SJCRH30 (cell line): ENCODE measurements at regions not wholly inside any gene's neighbourhood (a gene's known extent, or its start where the extent isn't known, plus 50 kb on each side); places are given as distances from the start of the nearest gene placed in this dataset.
A peak's percentile ranks its signal among the peaks of the same experiment; 100 is the strongest.

ENCODE experiments used
- DNase-seq, 2 experiments: peaks; one replicate each; pipeline ENCODE4 v3.0.0-alpha.2; 2015 to 2020
- H3K27ac ChIP-seq: fragments of 250-450 bp; sonication (Bioruptor Pico); 2 replicates; pipeline ENCODE4 v1.5.1; 2020; ENCODE audit warnings: mild to moderate bottlenecking, moderate library complexity
- H3K27me3 ChIP-seq: fragments of 250-450 bp; sonication (Bioruptor Pico); 2 replicates; pipeline ENCODE4 v1.5.1; 2020; ENCODE audit warnings: mild to moderate bottlenecking, moderate library complexity
- H3K36me3 ChIP-seq: fragments of 250-450 bp; sonication (Bioruptor Pico); 2 replicates; pipeline ENCODE4 v1.5.1; 2020; ENCODE audit warnings: mild to moderate bottlenecking, moderate library complexity
- H3K4me1 ChIP-seq: fragments of 250-450 bp; sonication (Bioruptor Pico); 2 replicates; pipeline ENCODE4 v1.5.1; 2020; ENCODE audit warnings: mild to moderate bottlenecking, moderate library complexity
- H3K4me3 ChIP-seq: fragments of 250-450 bp; sonication (Bioruptor Pico); 2 replicates; pipeline ENCODE4 v1.5.1; 2020; ENCODE audit warnings: mild to moderate bottlenecking, moderate library complexity
- H3K9me3 ChIP-seq: fragments of 250-450 bp; sonication (Bioruptor Pico); replicated peaks from 2 replicates; pipeline ENCODE4 v1.5.1; 2020; ENCODE audit warnings: mild to moderate bottlenecking, moderate library complexity

DNA sequence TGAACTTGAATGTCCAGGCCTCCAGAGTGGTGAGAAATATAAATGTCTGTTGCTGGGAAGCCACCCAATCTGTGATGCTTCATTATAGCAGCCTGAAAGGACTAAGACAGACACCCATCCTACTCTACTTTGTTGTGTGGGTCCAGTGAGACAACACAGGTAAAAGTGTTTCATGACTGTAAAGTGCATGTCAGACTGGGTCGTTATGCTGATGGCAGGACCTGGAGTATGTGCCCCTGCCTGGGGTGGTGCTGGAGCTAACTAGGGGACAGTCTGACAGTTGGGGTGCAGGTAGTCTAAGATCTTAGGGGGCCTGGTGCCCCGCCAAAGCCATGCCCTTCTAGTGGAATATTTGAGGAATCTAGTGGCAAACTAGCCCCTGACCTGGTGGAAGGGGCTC is 165.6 kb downstream of the TRIM29 start:
- H3K27ac ChIP-seq = no peak overlapping the region
- no peak for DNase-seq
- H3K27me3 ChIP-seq = no peaks in the 10 kb centered on the region
- no peaks in the 10 kb centered on the region for H3K4me1 ChIP-seq
- H3K36me3 ChIP-seq = no peaks in the 10 kb centered on the region
- H3K9me3 ChIP-seq = no peaks in the 10 kb centered on the region
- H3K4me3 ChIP-seq = no peak overlapping the region

- no peak for DNase-seq
- H3K9me3 ChIP-seq = no peaks in the 10 kb centered on the region
- H3K27ac ChIP-seq = no peak overlapping the region
- H3K27me3 ChIP-seq = no peaks in the 10 kb centered on the region
- H3K4me3 ChIP-seq = no peak overlapping the region
- H3K36me3 ChIP-seq = no peaks in the 10 kb centered on the region
- H3K4me1 ChIP-seq = no peaks in the 10 kb centered on the region
These were observed 167.2 kb downstream of the TRIM29 start for GRCh38 chr11:119970555-119971304.

DNA sequence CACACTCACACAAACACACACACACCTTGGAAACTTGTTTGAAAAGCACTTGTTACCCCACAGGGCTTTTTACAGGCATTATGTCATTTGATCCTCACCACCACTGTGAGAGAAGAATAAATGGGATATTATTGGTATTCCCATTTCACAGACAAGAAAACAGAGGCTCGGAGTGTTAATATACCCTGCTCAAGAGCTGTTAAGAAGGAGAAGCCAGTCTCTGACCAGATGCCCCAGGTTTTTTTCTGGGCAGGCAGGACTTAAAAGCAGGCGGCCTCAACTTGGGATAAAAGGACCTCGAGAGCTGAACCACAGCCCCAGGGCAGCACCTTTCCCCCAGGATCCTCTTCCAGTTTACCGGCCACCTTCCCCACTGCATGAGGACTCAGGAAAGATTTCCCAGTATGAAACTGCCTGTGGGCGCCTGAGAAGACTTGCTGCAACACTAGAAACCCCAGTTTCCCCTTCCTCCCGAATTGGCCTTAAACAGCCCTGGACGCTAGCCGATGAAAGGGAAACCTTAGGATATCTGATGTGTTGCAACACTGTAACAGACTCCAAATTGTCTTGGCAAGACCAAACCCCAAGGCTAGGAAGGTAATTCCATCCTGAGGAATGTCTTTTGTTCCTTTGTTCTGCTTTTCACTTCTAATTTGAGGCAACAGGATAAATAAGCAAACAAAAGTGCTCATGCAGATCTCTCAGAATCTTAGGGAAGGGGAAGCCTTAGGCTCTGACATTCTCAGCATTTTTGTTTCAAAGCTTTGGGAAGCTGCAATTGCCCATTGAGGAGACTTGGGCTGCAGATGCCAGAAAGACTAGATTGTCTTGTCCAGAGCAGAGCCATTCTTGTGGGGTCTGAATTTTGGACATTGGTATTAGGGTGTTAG is 173.5 kb downstream of the TRIM29 start:
- Histone ChIP-seq H3K4me1 (no peaks in the 10 kb centered on the region), H3K9me3 (no peaks in the 10 kb centered on the region), H3K4me3 (no peak overlapping the region), H3K27ac (no peak overlapping the region), H3K27me3 (no peaks in the 10 kb centered on the region), H3K36me3 (no peaks in the 10 kb centered on the region)
- no peak for DNase-seq

DNA sequence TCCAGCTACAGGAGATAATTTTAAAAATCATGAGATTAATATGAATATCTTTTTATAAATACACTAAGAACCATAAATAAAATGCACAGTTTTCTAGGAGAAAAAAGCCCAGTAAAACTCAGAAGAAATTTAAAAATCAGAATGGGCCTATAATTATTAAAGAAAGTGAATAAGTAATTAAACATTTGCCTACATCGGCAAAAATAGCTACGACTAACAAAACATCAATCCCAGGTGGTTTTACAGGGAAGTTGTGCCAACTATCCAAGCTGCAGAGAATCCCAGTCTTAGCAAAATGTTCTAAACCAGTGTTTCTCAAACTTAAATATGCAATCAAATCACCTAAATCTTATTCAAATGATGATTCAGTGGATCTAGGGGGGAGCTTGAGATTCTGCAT is 180.0 kb downstream of the TRIM29 start:
- DNase-seq = no peak
- Histone ChIP-seq H3K4me1 (no peaks in the 10 kb centered on the region), H3K36me3 (no peaks in the 10 kb centered on the region), H3K4me3 (no peak overlapping the region), H3K27ac (no peak overlapping the region), H3K27me3 (no peaks in the 10 kb centered on the region), H3K9me3 (no peaks in the 10 kb centered on the region)

DNA sequence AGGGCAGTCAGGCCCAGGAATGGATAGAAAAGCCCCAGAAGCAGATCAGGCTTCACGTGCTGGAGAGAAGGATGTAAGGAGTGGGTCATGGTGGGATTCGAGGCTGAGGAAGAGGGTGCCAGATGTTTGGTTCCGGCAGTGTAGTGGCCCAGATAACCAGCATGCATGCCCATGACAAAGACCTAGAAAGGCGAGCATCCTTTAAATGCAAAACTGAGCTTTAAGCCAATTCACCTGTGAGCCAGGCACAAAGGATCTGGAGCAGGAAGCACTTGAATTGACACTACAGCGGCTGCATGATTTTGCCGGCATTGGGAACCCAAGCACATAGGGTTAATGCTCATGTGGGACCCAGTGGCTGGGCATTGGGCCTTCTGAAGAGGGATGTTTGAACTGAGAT is 185.5 kb downstream of the TRIM29 start:
- Histone ChIP-seq H3K27ac (no peak overlapping the region), H3K36me3 (no peaks in the 10 kb centered on the region), H3K9me3 (no peaks in the 10 kb centered on the region), H3K4me1 (no peaks in the 10 kb centered on the region), H3K4me3 (no peak overlapping the region), H3K27me3 (no peaks in the 10 kb centered on the region)
- DNase-seq = no peak

- no peak for DNase-seq
- H3K9me3 ChIP-seq = no peaks in the 10 kb centered on the region
- no peaks in the 10 kb centered on the region for H3K27me3 ChIP-seq
- H3K27ac ChIP-seq = no peak overlapping the region
- H3K4me3 ChIP-seq = no peak overlapping the region
- H3K36me3 ChIP-seq = no peaks in the 10 kb centered on the region
- no peaks in the 10 kb centered on the region for H3K4me1 ChIP-seq
These were observed 194.6 kb downstream of the TRIM29 start for GRCh38 chr11:119943298-119943655.

DNA sequence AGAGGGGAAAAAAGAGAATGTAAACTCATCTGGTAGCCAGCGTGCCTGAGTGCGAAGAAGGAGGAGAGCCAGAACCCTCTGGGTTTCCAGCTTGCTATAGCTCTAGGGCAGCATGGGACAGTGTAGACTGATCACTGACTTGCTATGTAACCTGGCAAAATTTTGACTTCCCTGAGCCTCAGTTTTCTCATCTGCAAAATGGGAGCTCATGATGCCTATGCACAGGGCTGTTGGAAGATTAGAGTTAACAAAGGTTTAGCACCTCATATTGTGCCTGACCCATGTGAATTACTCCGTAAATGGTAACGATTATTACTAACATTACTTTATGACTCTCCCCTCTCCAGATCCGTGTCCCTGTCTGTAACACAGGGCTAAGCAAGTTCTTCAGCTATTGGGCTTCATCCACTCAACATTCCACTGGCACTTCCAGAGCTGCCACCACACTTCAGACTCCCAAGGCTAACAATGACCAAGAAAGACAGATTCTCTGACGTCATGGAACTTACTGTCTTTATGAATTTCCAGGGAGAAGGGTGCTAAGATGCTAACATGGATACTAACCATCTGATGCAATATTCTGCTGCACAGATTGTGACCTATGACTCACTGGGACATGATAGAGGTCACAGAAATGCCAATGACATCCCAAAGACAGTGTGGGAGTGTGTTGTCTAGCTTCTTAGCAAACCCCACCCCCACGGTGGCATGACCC is 195.2 kb downstream of the TRIM29 start:
- no peaks in the 10 kb centered on the region for H3K27me3 ChIP-seq
- DNase-seq = no peak
- H3K36me3 ChIP-seq = no peaks in the 10 kb centered on the region
- no peaks in the 10 kb centered on the region for H3K4me1 ChIP-seq
- no peak overlapping the region for H3K4me3 ChIP-seq
- no peaks in the 10 kb centered on the region for H3K9me3 ChIP-seq
- H3K27ac ChIP-seq = no peak overlapping the region

GRCh38 chr11:119941636-119942411 is 196.1 kb downstream of the TRIM29 start:
- H3K4me3 ChIP-seq = no peak overlapping the region
- DNase-seq = no peak
- H3K27me3 ChIP-seq = no peaks in the 10 kb centered on the region
- H3K9me3 ChIP-seq = no peaks in the 10 kb centered on the region
- no peak overlapping the region for H3K27ac ChIP-seq
- no peaks in the 10 kb centered on the region for H3K36me3 ChIP-seq
- H3K4me1 ChIP-seq = no peaks in the 10 kb centered on the region

GRCh38 chr11:119941171-119941570 is 196.7 kb downstream of the TRIM29 start:
- Histone ChIP-seq H3K4me3 (no peak overlapping the region), H3K36me3 (no peaks in the 10 kb centered on the region), H3K4me1 (no peaks in the 10 kb centered on the region), H3K27me3 (no peaks in the 10 kb centered on the region), H3K27ac (no peak overlapping the region), H3K9me3 (no peaks in the 10 kb centered on the region)
- no peak for DNase-seq

- no peaks in the 10 kb centered on the region for H3K9me3 ChIP-seq
These were observed 197.4 kb downstream of the TRIM29 start for GRCh38 chr11:119940401-119940976.

DNA sequence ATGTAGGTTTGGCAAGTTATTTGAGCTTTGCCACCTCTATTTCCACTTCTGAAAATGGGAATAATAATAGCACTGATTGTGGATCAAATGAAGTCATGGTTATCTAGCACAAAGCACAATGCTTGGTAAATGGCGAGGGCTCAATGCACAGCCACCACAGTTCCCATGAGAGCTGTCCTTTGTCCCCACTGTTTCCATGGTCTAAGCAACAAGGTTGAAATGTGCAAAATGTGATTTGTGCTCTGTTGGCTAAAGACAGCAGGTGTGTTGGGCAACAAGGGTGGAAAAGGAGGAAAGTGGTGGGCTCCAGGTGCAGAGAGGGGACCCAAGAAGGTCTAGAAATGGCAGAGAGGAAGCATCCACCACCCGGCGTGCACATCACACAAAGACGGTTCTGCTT is 200.5 kb downstream of the TRIM29 start:
- Histone ChIP-seq H3K27ac (no peak overlapping the region), H3K4me1 (no peaks in the 10 kb centered on the region), H3K27me3 (no peaks in the 10 kb centered on the region), H3K9me3 (no peaks in the 10 kb centered on the region), H3K4me3 (no peak overlapping the region), H3K36me3 (no peaks in the 10 kb centered on the region)
- DNase-seq = no peak

More at GRCh38 chr11:119940401-119940976, 197.4 kb downstream of the TRIM29 start:
- Histone ChIP-seq H3K27ac (no peak overlapping the region), H3K36me3 (no peaks in the 10 kb centered on the region), H3K4me1 (no peaks in the 10 kb centered on the region), H3K27me3 (no peaks in the 10 kb centered on the region), H3K4me3 (no peak overlapping the region)
- no peak for DNase-seq

- Histone ChIP-seq H3K36me3 (no peaks in the 10 kb centered on the region), H3K27me3 (no peaks in the 10 kb centered on the region), H3K4me1 (no peaks in the 10 kb centered on the region), H3K27ac (no peak overlapping the region), H3K9me3 (no peaks in the 10 kb centered on the region), H3K4me3 (no peak overlapping the region)
- DNase-seq = peak in 1 of 2 experiments; percentile 8
These were observed 201.5 kb downstream of the TRIM29 start for GRCh38 chr11:119936426-119936825.

DNA sequence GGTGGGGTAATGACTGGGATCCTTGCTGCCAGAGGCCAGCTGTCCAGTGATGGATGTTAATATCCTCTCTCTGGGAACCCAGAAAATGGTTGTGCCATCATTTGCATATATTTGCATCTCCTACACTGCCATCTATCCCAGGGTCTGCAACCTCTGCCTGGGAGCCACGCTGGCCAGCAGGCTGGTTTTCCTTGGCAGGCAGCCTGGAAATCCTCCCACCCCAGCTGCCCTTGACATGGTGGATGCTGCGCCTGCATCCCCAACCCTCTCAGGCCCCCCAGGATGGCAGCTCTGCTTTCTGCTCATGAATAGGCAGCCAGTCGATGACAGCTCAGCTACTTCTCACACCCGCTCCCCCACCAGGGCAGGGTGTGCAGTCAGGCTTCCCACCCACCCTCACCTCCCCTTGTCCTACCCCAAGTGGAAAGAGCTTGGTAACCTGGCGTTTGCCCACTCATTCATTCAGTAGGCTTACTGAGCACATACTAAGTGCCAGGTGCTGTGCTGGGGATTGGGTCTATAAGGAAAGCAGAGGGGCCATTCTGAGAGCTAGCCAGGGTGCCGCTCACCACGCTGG is 202.5 kb downstream of the TRIM29 start:
- Histone ChIP-seq H3K4me3 (no peak overlapping the region), H3K27me3 (no peaks in the 10 kb centered on the region), H3K36me3 (no peaks in the 10 kb centered on the region), H3K9me3 (no peaks in the 10 kb centered on the region), H3K27ac (no peak overlapping the region), H3K4me1 (no peaks in the 10 kb centered on the region)
- no peak for DNase-seq

- H3K36me3 ChIP-seq = no peaks in the 10 kb centered on the region
- no peak overlapping the region for H3K4me3 ChIP-seq
- DNase-seq = no peak
- no peaks in the 10 kb centered on the region for H3K4me1 ChIP-seq
- H3K27me3 ChIP-seq = no peaks in the 10 kb centered on the region
- H3K27ac ChIP-seq = no peak overlapping the region
- H3K9me3 ChIP-seq = no peaks in the 10 kb centered on the region
These were observed 203.0 kb downstream of the TRIM29 start for GRCh38 chr11:119934866-119935265.
